ENCODE measurements at regions not wholly inside any gene's neighbourhood (a gene's known extent, or its start where the extent isn't known, plus 50 kb on each side); places are given as distances from the start of the nearest gene placed in this dataset.

- TF ChIP-seq CTCF (conservative IDR thresholded peaks at IDR 0.05; ENCODE audit: low read length): no peak
- no peak overlapping the region for H3K4me3 ChIP-seq (ENCODE audit: low read length)
- DNase-seq (ENCODE audit: low read depth): no peak
Measured at GRCh38 chr1:57951390-57951789, 527.5 kb upstream of the DAB1 start.

GRCh38 chr1:57949168-57949567, 525.3 kb upstream of the DAB1 start:
- DNase-seq (ENCODE audit: low read depth): no peak
- H3K4me3 ChIP-seq (ENCODE audit: low read length): no peak overlapping the region
- TF ChIP-seq CTCF (conservative IDR thresholded peaks at IDR 0.05; ENCODE audit: low read length): no peak

GRCh38 chr1:57947471-57947870, 523.6 kb upstream of the DAB1 start:
- no peak for TF ChIP-seq CTCF (conservative IDR thresholded peaks at IDR 0.05; ENCODE audit: low read length)
- DNase-seq (ENCODE audit: low read depth): no peak
- no peak overlapping the region for H3K4me3 ChIP-seq (ENCODE audit: low read length)

- TF ChIP-seq CTCF (conservative IDR thresholded peaks at IDR 0.05; ENCODE audit: low read length): no peak
- H3K4me3 ChIP-seq (ENCODE audit: low read length): no peak overlapping the region
- no peak for DNase-seq (ENCODE audit: low read depth)
Measured at GRCh38 chr1:57945045-57945444, 521.2 kb upstream of the DAB1 start.

- no peak overlapping the region for H3K4me3 ChIP-seq (ENCODE audit: low read length)
- DNase-seq (ENCODE audit: low read depth): no peak
- no peak for TF ChIP-seq CTCF (conservative IDR thresholded peaks at IDR 0.05; ENCODE audit: low read length)
Measured at GRCh38 chr1:57943365-57943764, 519.5 kb upstream of the DAB1 start.

- no peak for DNase-seq (ENCODE audit: low read depth)
- no peak overlapping the region for H3K4me3 ChIP-seq (ENCODE audit: low read length)
- TF ChIP-seq CTCF (conservative IDR thresholded peaks at IDR 0.05; ENCODE audit: low read length): no peak
Measured at GRCh38 chr1:57934745-57935144, 510.9 kb upstream of the DAB1 start.

GRCh38 chr1:57927003-57927402, 503.1 kb upstream of the DAB1 start:
- H3K4me3 ChIP-seq (ENCODE audit: low read length): no peak overlapping the region
- no peak for TF ChIP-seq CTCF (conservative IDR thresholded peaks at IDR 0.05; ENCODE audit: low read length)
- no peak for DNase-seq (ENCODE audit: low read depth)
